H9 (cell line): ENCODE measurements at regions not wholly inside any gene's neighbourhood (a gene's known extent, or its start where the extent isn't known, plus 50 kb on each side); places are given as distances from the start of the nearest gene placed in this dataset.

Source experiments
- DNase-seq: peaks from one replicate; pipeline ENCODE4 v3.0.0-alpha.2; 2017
- H2AFZ ChIP-seq: one replicate; pipeline ENCODE4 v1.6.1; 2013; ENCODE audit warnings: mild to moderate bottlenecking, low read length, control low read depth, moderate library complexity
- H2AK5ac ChIP-seq: 2 replicates; pipeline ENCODE4 v1.6.1; 2013; ENCODE audit warnings: low read length, control low read depth, mixed read lengths; ENCODE audit not compliant: insufficient read length
- H2BK120ac ChIP-seq: one replicate; pipeline ENCODE4 v1.6.1; 2013; ENCODE audit warnings: low read depth, mild to moderate bottlenecking, low read length, control low read depth, inconsistent platforms; ENCODE audit not compliant: poor library complexity, severe bottlenecking
- H2BK12ac ChIP-seq: 2 replicates; pipeline ENCODE4 v1.6.1; 2013; ENCODE audit warnings: low read length, control low read depth, mixed read lengths, low read depth; ENCODE audit not compliant: insufficient read length
- H2BK15ac ChIP-seq: 2 replicates; pipeline ENCODE4 v1.6.1; 2013; ENCODE audit warnings: low read depth, low read length, control low read depth
- H2BK20ac ChIP-seq: one replicate; pipeline ENCODE4 v1.6.1; 2013; ENCODE audit warnings: low read depth, mild to moderate bottlenecking, low read length, control low read depth, inconsistent platforms; ENCODE audit not compliant: poor library complexity, severe bottlenecking
- H2BK5ac ChIP-seq: 2 replicates; pipeline ENCODE4 v1.6.1; 2013; ENCODE audit warnings: low read length, control low read depth, mixed read lengths; ENCODE audit not compliant: insufficient read length
- H3K14ac ChIP-seq: 2 replicates; pipeline ENCODE4 v1.6.1; 2013; ENCODE audit warnings: low read length, control low read depth; ENCODE audit not compliant: insufficient read depth
- H3K18ac ChIP-seq: 2 replicates; pipeline ENCODE4 v1.6.1; 2013; ENCODE audit warnings: low read depth, mild to moderate bottlenecking, mixed read lengths, low read length, control low read depth; ENCODE audit not compliant: insufficient read length
- H3K23ac ChIP-seq: 2 replicates; pipeline ENCODE4 v1.6.1; 2013; ENCODE audit warnings: low read length, control low read depth, mixed read lengths, low read depth; ENCODE audit not compliant: insufficient read length
- H3K23me2 ChIP-seq: 2 replicates; pipeline ENCODE4 v1.6.1; 2013; ENCODE audit warnings: low read depth, mild to moderate bottlenecking, mixed read lengths, low read length, control low read depth; ENCODE audit not compliant: insufficient read length, poor library complexity, severe bottlenecking
- H3K27ac ChIP-seq: 2 replicates; pipeline ENCODE4 v1.5.1; 2013; ENCODE audit warnings: low read length, control low read depth, mixed read lengths, low read depth; ENCODE audit not compliant: insufficient read length
- H3K27me3 ChIP-seq: 2 replicates; pipeline ENCODE4 v1.6.1; 2013; ENCODE audit warnings: low read length, control low read depth, inconsistent platforms; ENCODE audit not compliant: insufficient read depth
- H3K4ac ChIP-seq: 2 replicates; pipeline ENCODE4 v1.6.1; 2013; ENCODE audit warnings: low read depth, mild to moderate bottlenecking, control low read depth, inconsistent platforms, low read length, moderate library complexity
- H3K4me1 ChIP-seq: 2 replicates; pipeline ENCODE4 v1.6.1; 2013; ENCODE audit warnings: low read length, control low read depth, inconsistent platforms; ENCODE audit not compliant: insufficient read depth
- H3K4me2 ChIP-seq: 2 replicates; pipeline ENCODE4 v1.6.1; 2013; ENCODE audit warnings: low read length, control low read depth, mixed read lengths; ENCODE audit not compliant: insufficient read length, insufficient read depth
- H3K56ac ChIP-seq: 2 replicates; pipeline ENCODE4 v1.6.1; 2013; ENCODE audit warnings: low read depth, mild to moderate bottlenecking, mixed read lengths, low read length, control low read depth; ENCODE audit not compliant: insufficient read length
- H3K79me1 ChIP-seq: 2 replicates; pipeline ENCODE4 v1.6.1; 2013; ENCODE audit warnings: low read depth, mild to moderate bottlenecking, moderate library complexity, low read length, control low read depth, inconsistent platforms; ENCODE audit not compliant: insufficient read depth, poor library complexity, severe bottlenecking
- H3K79me2 ChIP-seq: 2 replicates; pipeline ENCODE4 v1.6.1; 2013; ENCODE audit warnings: low read length, control low read depth, inconsistent platforms; ENCODE audit not compliant: insufficient read depth
- H3K9ac ChIP-seq: 2 replicates; pipeline ENCODE4 v1.6.1; 2013; ENCODE audit warnings: low read length, control low read depth, mixed read lengths; ENCODE audit not compliant: insufficient read length; ENCODE audit errors: extremely low read depth
- H3K9me3 ChIP-seq: one replicate; pipeline ENCODE4 v1.6.1; 2013; ENCODE audit warnings: low read depth, low read length, inconsistent platforms; ENCODE audit not compliant: control insufficient read depth
- H3T11ph ChIP-seq: one replicate; pipeline ENCODE4 v1.6.1; 2013; ENCODE audit warnings: mild to moderate bottlenecking, low read length, control low read depth, inconsistent platforms
- H4K20me1 ChIP-seq: one replicate; pipeline ENCODE4 v1.6.1; 2013; ENCODE audit not compliant: control insufficient read depth, insufficient read length, insufficient read depth
- H4K5ac ChIP-seq: 2 replicates; pipeline ENCODE4 v1.6.1; 2013; ENCODE audit warnings: low read depth, mild to moderate bottlenecking, mixed read lengths, low read length, control low read depth; ENCODE audit not compliant: insufficient read length
- H4K8ac ChIP-seq: replicated peaks from 2 replicates; pipeline ENCODE4 v1.6.1; 2013; ENCODE audit warnings: low read length, control low read depth, mixed read lengths, low read depth; ENCODE audit not compliant: insufficient read length
- H4K91ac ChIP-seq: 2 replicates; pipeline ENCODE4 v1.6.1; 2013; ENCODE audit warnings: low read depth, mild to moderate bottlenecking, moderate library complexity, mixed read lengths, low read length, control low read depth; ENCODE audit not compliant: insufficient read length
- H3K27ac Mint-ChIP-seq, 3 experiments: 2 replicates in 2 of 3; 3 replicates in 1 of 3; pipeline ENCODE4 v1.8.0; 2020 to 2021; ENCODE audit warnings: mixed read lengths in 3 of 3, mild to moderate bottlenecking in 1 of 3, moderate library complexity in 1 of 3
- H3K27me3 Mint-ChIP-seq: 2 replicates; pipeline ENCODE4 v1.8.0; 2021; ENCODE audit warnings: low read depth, mild to moderate bottlenecking, moderate library complexity, mixed read lengths
- H3K36me3 Mint-ChIP-seq, 3 experiments: 2 replicates in 2 of 3; 3 replicates in 1 of 3; pipeline ENCODE4 v1.8.0; 2020 to 2021; ENCODE audit warnings: low read depth in 3 of 3, mixed read lengths in 3 of 3; ENCODE audit not compliant: insufficient read depth in 1 of 3
- H3K4me1 Mint-ChIP-seq, 2 experiments: 2 replicates each; pipeline ENCODE4 v1.8.0; 2020; ENCODE audit warnings: mixed read lengths in 2 of 2
- H3K4me3 Mint-ChIP-seq, 2 experiments: 2 replicates in 1 of 2; 3 replicates in 1 of 2; pipeline ENCODE4 v1.8.0; 2020 to 2021; ENCODE audit warnings: mild to moderate bottlenecking in 2 of 2, mixed read lengths in 2 of 2, moderate library complexity in 1 of 2
- H3K9me3 Mint-ChIP-seq, 2 experiments: 2 replicates in 1 of 2; 3 replicates in 1 of 2; pipeline ENCODE4 v1.8.0; 2020; ENCODE audit warnings: mild to moderate bottlenecking in 2 of 2, mixed read lengths in 2 of 2, moderate library complexity in 1 of 2
- CTCF ChIP-seq: fragments of 200-600 bp; sonication (generic); conservative IDR thresholded peaks from 3 replicates; pipeline ENCODE4 v1.8.0; 2021; ENCODE audit warnings: antibody characterized with exemption, mild to moderate bottlenecking
- WGBS: extraction: QIAGEN DNeasy Blood & Tissue Kit; methylation state at CpG from one replicate; pipeline ENCODE4 v1.1.7; 2013; ENCODE audit warnings: missing lambda C conversion rate, low lambda C conversion rate, mixed read lengths; ENCODE audit not compliant: insufficient read length; ENCODE audit errors: extremely low coverage; 5-methylcytosine and 5-hydroxymethylcytosine counted together

GRCh38 chr1:79198832-79199231 is 192.3 kb upstream of the ADGRL4 start:
- no peak overlapping the region for H3K4ac ChIP-seq
- H3K9me3 Mint-ChIP-seq = peaks cover 0 to 2% of the 10 kb centered on the region in 2 experiments; a peak in 1 of 5 replicates
- no peak overlapping the region for H2BK15ac ChIP-seq
- no peaks in the 10 kb centered on the region for H3K27me3 Mint-ChIP-seq
- no peak for DNase-seq
- no peak overlapping the region for H2AFZ ChIP-seq
- TF ChIP-seq CTCF = no peak
- no CpG with 5 or more reads among the region's 2 CpGs for WGBS
- H4K8ac ChIP-seq = no peak overlapping the region
- no peak overlapping the region for H3K27ac Mint-ChIP-seq
- no peak overlapping the region for H3K18ac ChIP-seq
- no peaks in the 10 kb centered on the region for H3K79me2 ChIP-seq
- H3K56ac ChIP-seq = no peak overlapping the region
- H2BK120ac ChIP-seq = no peak overlapping the region
- H2BK12ac ChIP-seq = no peak overlapping the region
- H2BK5ac ChIP-seq = no peak overlapping the region
- H3K4me3 Mint-ChIP-seq = no peak overlapping the region
- no peak overlapping the region for H3K4me2 ChIP-seq
- no peaks in the 10 kb centered on the region for H3K23me2 ChIP-seq
- no peak overlapping the region for H4K5ac ChIP-seq
- no peak overlapping the region for H2AK5ac ChIP-seq
- H2BK20ac ChIP-seq = no peak overlapping the region
- H3T11ph ChIP-seq = no peak overlapping the region
- no peak overlapping the region for H3K27ac ChIP-seq
- no peaks in the 10 kb centered on the region for H3K27me3 ChIP-seq
- H3K36me3 Mint-ChIP-seq = no peaks in the 10 kb centered on the region; a peak in 1 of 7 replicates
- H3K4me1 ChIP-seq = no peaks in the 10 kb centered on the region
- H3K4me1 Mint-ChIP-seq = 0 out of 4 replicates have a peak, but pooled peaks cover 0 to 2% of the 10 kb centered on the region in 2 experiments
- no peaks in the 10 kb centered on the region for H3K9me3 ChIP-seq
- no peak overlapping the region for H3K9ac ChIP-seq
- no peak overlapping the region for H4K91ac ChIP-seq
- H3K14ac ChIP-seq = no peak overlapping the region
- no peaks in the 10 kb centered on the region for H3K79me1 ChIP-seq
- H3K23ac ChIP-seq = no peak overlapping the region
- no peaks in the 10 kb centered on the region for H4K20me1 ChIP-seq
